ENCODE measurements at regions not wholly inside any gene's neighbourhood (a gene's known extent, or its start where the extent isn't known, plus 50 kb on each side); places are given as distances from the start of the nearest gene placed in this dataset.
A peak's percentile ranks its signal among the peaks of the same experiment; 100 is the strongest.
"Not testable (repeated sequence)": the region's sequence is repeated elsewhere in the genome, so short reads cannot be mapped to it uniquely, and the experiment has no call there.

- no peak for DNase-seq
Observed at GRCh38 chr4:14903321-14903720, 99.0 kb upstream of the CPEB2 start.

- DNase-seq, result no peak
Observed at GRCh38 chr4:14906805-14907204, 95.5 kb upstream of the CPEB2 start.

GRCh38 chr4:14908635-14909034, 93.6 kb upstream of the CPEB2 start:
- peak; percentile 13 for DNase-seq

GRCh38 chr4:14910411-14910810, 91.9 kb upstream of the CPEB2 start:
- no peak for DNase-seq

GRCh38 chr4:14912426-14912825, 89.9 kb upstream of the CPEB2 start:
- DNase-seq, result no peak

GRCh38 chr4:14915018-14915417, 87.3 kb upstream of the CPEB2 start:
- no peak for DNase-seq

GRCh38 chr4:14916554-14917297, 85.6 kb upstream of the CPEB2 start:
- DNase-seq, result peak; percentile 24

- no peak for DNase-seq
Observed at GRCh38 chr4:14917298-14917633, 85.0 kb upstream of the CPEB2 start.

GRCh38 chr4:14918336-14918735, 83.9 kb upstream of the CPEB2 start:
- DNase-seq, result no peak

- DNase-seq, result no peak
Observed at GRCh38 chr4:14919785-14920184, 82.5 kb upstream of the CPEB2 start.

GRCh38 chr4:14920237-14920636, 82.0 kb upstream of the CPEB2 start:
- no peak for DNase-seq

- no peak for DNase-seq
Observed at GRCh38 chr4:14920759-14921320, 81.4 kb upstream of the CPEB2 start.

GRCh38 chr4:14921781-14922180, 80.5 kb upstream of the CPEB2 start:
- not testable (repeated sequence) for DNase-seq

- no peak for DNase-seq
Observed at GRCh38 chr4:14924076-14924811, 78.0 kb upstream of the CPEB2 start.

- DNase-seq, result no peak
Observed at GRCh38 chr4:14924812-14925344, 77.4 kb upstream of the CPEB2 start.

GRCh38 chr4:14925471-14925870, 76.8 kb upstream of the CPEB2 start:
- no peak for DNase-seq

- DNase-seq, result no peak
Observed at GRCh38 chr4:14926368-14926767, 75.9 kb upstream of the CPEB2 start.

GRCh38 chr4:14928035-14928434, 74.2 kb upstream of the CPEB2 start:
- no peak for DNase-seq

- no peak for DNase-seq
Observed at GRCh38 chr4:14929669-14930068, 72.6 kb upstream of the CPEB2 start.

- DNase-seq, result no peak
Observed at GRCh38 chr4:14934704-14935390, 67.4 kb upstream of the CPEB2 start.

GRCh38 chr4:14943749-14944148, 58.5 kb upstream of the CPEB2 start:
- no peak for DNase-seq

- no peak for DNase-seq
Observed at GRCh38 chr4:14952352-14952751, 49.9 kb upstream of the CPEB2 start.
